COR-L47 (cell line): ENCODE measurements at regions not wholly inside any gene's neighbourhood (a gene's known extent, or its start where the extent isn't known, plus 50 kb on each side); places are given as distances from the start of the nearest gene placed in this dataset.
A peak's percentile ranks its signal among the peaks of the same experiment; 100 is the strongest.

ENCODE experiments used
- DNase-seq: peaks from one replicate; lab custom pipeline; 2025; lab: John Stamatoyannopoulos, UW

- no peak for DNase-seq
These were observed 76.6 kb upstream of the ACTBL2 start for GRCh38 chr5:57559110-57559635.

- DNase-seq: no peak
These were observed 69.4 kb upstream of the ACTBL2 start for GRCh38 chr5:57552033-57552432.

DNA sequence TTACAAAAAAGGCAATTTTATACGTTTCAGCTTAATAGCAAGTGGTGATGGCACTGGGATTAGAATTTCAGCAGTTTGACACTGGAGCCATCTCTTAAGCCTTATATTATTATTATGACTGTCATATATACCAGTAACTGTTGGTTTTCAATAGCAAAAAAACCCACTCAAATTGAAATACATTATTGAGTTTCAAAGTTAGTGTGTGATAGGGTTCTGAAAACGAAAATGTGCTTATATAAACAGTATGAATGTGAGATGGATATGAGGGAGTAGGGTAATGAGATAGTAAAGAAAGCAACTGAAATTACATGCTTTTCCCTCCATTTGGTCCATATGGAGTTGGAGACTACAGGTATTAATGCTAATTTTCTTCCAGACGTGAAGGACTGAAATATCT is 68.6 kb upstream of the ACTBL2 start:
- no peak for DNase-seq

- peak; percentile 72 for DNase-seq
These were observed 67.5 kb upstream of the ACTBL2 start for GRCh38 chr5:57550132-57550531.

GRCh38 chr5:57549566-57549965 is 67.0 kb upstream of the ACTBL2 start:
- DNase-seq: no peak

DNA sequence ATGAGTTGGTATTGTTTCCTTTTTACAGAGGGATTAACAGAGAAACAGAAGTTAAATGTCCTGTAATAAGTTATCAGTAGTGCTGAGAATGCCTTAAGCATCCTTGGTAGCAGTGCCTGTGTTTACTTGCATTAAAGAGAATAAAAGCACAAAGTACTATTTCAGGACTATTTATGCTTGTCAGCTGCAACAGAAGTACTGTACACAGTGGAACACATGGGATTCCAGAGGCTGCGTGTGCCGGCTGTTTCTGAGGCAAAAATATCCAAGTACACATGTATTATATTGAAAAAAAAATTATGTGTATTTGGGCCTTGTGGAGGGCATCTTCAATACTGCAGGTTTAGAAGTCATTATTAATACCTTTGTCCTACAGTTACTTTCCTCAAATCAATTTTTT is 58.2 kb upstream of the ACTBL2 start:
- DNase-seq: no peak

DNA sequence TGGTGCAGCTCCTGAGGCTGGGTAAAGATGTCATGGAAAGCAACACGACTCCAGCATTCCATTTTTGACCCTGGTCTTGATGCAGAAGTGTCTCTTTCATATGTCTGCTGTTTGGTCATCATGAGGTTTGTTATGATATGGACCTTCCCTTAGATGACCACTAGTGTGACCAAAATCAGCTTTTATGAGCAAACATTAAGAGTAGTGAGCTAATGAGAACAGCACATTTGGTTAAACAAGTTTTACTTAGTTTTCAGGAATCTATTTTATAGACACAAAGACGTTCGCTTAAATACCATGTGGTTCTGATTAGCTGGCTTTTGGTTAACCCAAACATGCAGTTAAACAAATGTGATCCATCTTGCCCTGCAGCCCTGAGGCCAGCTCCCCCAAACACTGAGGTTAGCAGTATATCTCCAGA is 56.7 kb upstream of the ACTBL2 start:
- DNase-seq: no peak

GRCh38 chr5:57538341-57538955 is 55.8 kb upstream of the ACTBL2 start:
- DNase-seq: no peak

- DNase-seq: no peak
These were observed 55.2 kb upstream of the ACTBL2 start for GRCh38 chr5:57537811-57538210.

DNA sequence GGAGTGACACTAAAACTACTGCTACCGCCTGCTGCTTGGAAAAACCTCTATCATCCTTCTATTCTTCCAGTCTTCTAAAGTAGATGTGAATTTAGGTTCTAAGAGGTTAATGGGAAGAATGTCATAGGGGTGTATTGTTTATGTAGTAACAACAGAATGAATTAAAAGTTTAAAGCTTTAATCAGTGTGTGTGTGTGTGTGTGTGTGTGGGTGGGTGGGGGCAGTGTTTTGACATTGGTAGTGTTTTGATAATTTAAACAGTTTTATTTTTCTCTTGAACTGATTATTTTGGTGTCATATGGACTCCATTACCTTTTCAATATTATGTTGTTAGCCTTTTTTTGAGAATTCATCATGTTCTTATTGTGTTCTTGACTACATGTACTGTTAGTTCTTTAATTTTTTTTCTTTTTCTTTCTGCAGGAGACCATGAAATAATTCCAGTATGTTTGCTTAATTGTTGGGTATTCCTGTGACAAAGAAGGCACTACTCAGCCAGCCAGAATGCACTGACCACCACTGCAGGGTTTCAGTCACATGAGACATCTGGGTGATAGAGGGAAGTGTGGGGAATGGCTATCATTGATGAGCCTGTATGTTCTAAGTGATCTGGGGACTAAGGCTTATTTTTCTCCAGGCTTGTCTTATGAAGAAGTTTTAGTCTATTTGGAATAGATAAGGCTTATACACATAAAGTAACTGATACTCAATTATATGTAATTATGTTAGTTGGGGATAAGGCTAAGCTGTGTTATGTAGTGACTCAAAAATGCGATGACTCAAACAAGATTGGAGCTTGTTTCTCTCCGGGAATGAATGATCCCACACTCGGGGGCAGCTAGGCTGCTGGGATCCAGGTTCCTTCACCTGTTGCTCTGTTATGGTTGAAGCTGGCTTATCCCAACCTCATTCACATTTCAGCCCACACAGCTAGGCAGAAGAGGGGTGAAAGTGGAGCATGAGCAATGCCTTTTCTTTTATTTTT is 50.2 kb upstream of the ACTBL2 start:
- DNase-seq: no peak
